BJ (cell line): ENCODE measurements at regions not wholly inside any gene's neighbourhood (a gene's known extent, or its start where the extent isn't known, plus 50 kb on each side); places are given as distances from the start of the nearest gene placed in this dataset.

Experiments used
- CTCF ChIA-PET: fragments of 350-600 bp; formaldehyde crosslinking; extraction: SDS; loops from one replicate; lab custom pipeline; 2021; ENCODE audit warnings: antibody characterized with exemption, inconsistent platforms; lab: Yijun Ruan, JAX
- POLR2A ChIA-PET: fragments of 300-600 bp; sonication (Branson Sonifier 250); formaldehyde crosslinking; extraction: SDS; loops from one replicate; lab custom pipeline; 2021; ENCODE audit warnings: antibody characterized with exemption; lab: Charles Lee
- DNase-seq: peaks from one replicate; pipeline ENCODE4 v3.0.0-alpha.2; 2011; ENCODE audit warnings: low read depth
- H3K27me3 ChIP-seq: 2 replicates; pipeline ENCODE4 v1.6.0; 2011; ENCODE audit warnings: low read length; ENCODE audit not compliant: control insufficient read depth, insufficient read depth
- H3K36me3 ChIP-seq: 2 replicates; pipeline ENCODE4 v1.5.1; 2011; ENCODE audit warnings: low read length; ENCODE audit not compliant: control insufficient read depth, insufficient read depth
- H3K4me3 ChIP-seq: 2 replicates; pipeline ENCODE4 v1.5.1; 2011; ENCODE audit warnings: low read depth, mild to moderate bottlenecking, control low read depth, low read length
- CTCF ChIP-seq: IDR thresholded peaks from 2 replicates; pipeline ENCODE4 v1.5.1; 2011; ENCODE audit warnings: low read depth, mild to moderate bottlenecking, control low read depth, inconsistent platforms, low read length, moderate library complexity; ENCODE audit not compliant: insufficient read depth

GRCh38 chr9:17906176-17906840, 327.4 kb downstream of the SH3GL2 start:
- no peak for DNase-seq
- ChIA-PET CTCF (interaction anchor here (0.8 kb wide), 1 partner anchor 13 kb away, joined by 3 read pairs; no protein-coding TSS in a partner anchor), POLR2A (no interaction called here)

GRCh38 chr9:17906841-17907778, 328.2 kb downstream of the SH3GL2 start:
- peaks cover 18% of the 10 kb centered on the region for H3K27me3 ChIP-seq
- ChIA-PET CTCF (interaction anchor here (0.8 kb wide), 1 partner anchor 14 kb away, joined by 3 read pairs; no protein-coding TSS in a partner anchor), POLR2A (no interaction called here)
- DNase-seq, result no peak
- H3K36me3 ChIP-seq, result no peaks in the 10 kb centered on the region
- no peak for TF ChIP-seq CTCF
- H3K4me3 ChIP-seq, result no peak overlapping the region

More at GRCh38 chr9:17906176-17906840, 327.4 kb downstream of the SH3GL2 start:
- H3K36me3 ChIP-seq, result no peaks in the 10 kb centered on the region
- H3K4me3 ChIP-seq, result no peak overlapping the region
- TF ChIP-seq CTCF, result no peak
- peaks cover 18% of the 10 kb centered on the region for H3K27me3 ChIP-seq

DNA sequence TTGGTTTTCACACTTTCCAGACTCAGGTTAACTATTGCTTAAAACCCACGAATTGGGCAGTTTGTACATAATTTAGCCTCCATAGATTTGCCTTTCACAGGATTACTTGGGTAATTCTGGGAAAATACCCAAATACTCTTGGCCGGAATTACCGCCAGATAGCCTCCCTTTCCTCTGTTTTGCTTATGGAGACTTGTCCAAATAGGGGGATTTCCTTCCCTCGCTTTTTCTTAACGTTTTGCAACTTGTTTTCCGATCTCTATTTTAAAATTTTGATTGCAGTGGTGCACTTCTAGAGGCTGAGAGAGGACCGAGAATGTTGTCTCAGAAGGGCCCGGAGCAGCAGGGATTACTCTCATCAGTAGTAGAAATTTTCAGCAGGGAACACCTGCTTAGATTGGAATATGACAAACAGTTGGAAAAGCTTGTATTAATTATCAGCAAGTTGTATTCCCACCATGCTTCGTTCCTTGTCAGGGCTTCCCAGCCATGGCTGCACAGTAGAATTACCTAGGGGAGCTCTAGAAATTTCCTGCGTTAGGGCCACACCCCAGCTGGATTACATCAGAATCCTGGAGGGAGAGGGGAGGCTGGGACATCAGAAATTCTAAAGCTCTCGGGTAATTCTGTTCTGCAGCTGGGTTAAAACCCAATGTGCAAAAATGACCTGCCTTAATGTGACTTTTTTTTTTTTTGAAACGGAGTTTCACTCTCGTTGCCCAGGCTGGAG, 329.1 kb downstream of the SH3GL2 start:
- Histone ChIP-seq H3K4me3 (no peak overlapping the region), H3K36me3 (no peaks in the 10 kb centered on the region), H3K27me3 (peaks cover 18% of the 10 kb centered on the region)
- TF ChIP-seq CTCF, result no peak
- CTCF ChIA-PET, result interaction anchor here (0.6 kb wide), 1 partner anchor 11 kb away, joined by 3 read pairs; no protein-coding TSS in a partner anchor
- POLR2A ChIA-PET, result interaction anchor here (0.7 kb wide), 1 partner anchor 9 kb away, joined by 4 read pairs; no protein-coding TSS in a partner anchor
- DNase-seq, result no peak

GRCh38 chr9:17926246-17926645, 347.4 kb downstream of the SH3GL2 start:
- Histone ChIP-seq H3K4me3 (no peak overlapping the region), H3K27me3 (no peaks in the 10 kb centered on the region), H3K36me3 (no peaks in the 10 kb centered on the region)
- CTCF ChIA-PET, result no interaction called here
- POLR2A ChIA-PET, result no interaction called here
- TF ChIP-seq CTCF, result no peak
- DNase-seq, result no peak

GRCh38 chr9:17927616-17928015, 348.8 kb downstream of the SH3GL2 start:
- CTCF ChIA-PET, result no interaction called here
- POLR2A ChIA-PET, result no interaction called here
- no peak overlapping the region for H3K4me3 ChIP-seq
- no peak for DNase-seq
- TF ChIP-seq CTCF, result no peak
- H3K27me3 ChIP-seq, result no peaks in the 10 kb centered on the region
- H3K36me3 ChIP-seq, result no peaks in the 10 kb centered on the region
